DMS 273 treated with DMSO at 0.1 percent for 48 hours (cell line): ENCODE measurements at regions not wholly inside any gene's neighbourhood (a gene's known extent, or its start where the extent isn't known, plus 50 kb on each side); places are given as distances from the start of the nearest gene placed in this dataset.
"Not testable (repeated sequence)": the region's sequence is repeated elsewhere in the genome, so short reads cannot be mapped to it uniquely, and the experiment has no call there.

Source experiments
- DNase-seq: peaks from one replicate; lab custom pipeline; 2025; lab: John Stamatoyannopoulos, UW

GRCh38 chr10:81444242-81444929, 430.6 kb upstream of the NRG3 start:
- no peak for DNase-seq

GRCh38 chr10:81450651-81451050, 424.3 kb upstream of the NRG3 start:
- no peak for DNase-seq

- peak; percentile 68 for DNase-seq
These were observed 402.0 kb upstream of the NRG3 start for GRCh38 chr10:81472927-81473470.

GRCh38 chr10:81473755-81474154, 401.2 kb upstream of the NRG3 start:
- DNase-seq: no peak

GRCh38 chr10:81479316-81479715, 395.7 kb upstream of the NRG3 start:
- DNase-seq: no peak

GRCh38 chr10:81496626-81497025, 378.4 kb upstream of the NRG3 start:
- no peak for DNase-seq

- DNase-seq: no peak
These were observed 376.9 kb upstream of the NRG3 start for GRCh38 chr10:81498011-81498551.

- no peak for DNase-seq
These were observed 372.2 kb upstream of the NRG3 start for GRCh38 chr10:81502677-81503359.

- DNase-seq: not testable (repeated sequence)
These were observed 369.2 kb upstream of the NRG3 start for GRCh38 chr10:81505777-81506176.

- no peak for DNase-seq
These were observed 360.2 kb upstream of the NRG3 start for GRCh38 chr10:81514811-81515210.

GRCh38 chr10:81520688-81521087, 354.3 kb upstream of the NRG3 start:
- no peak for DNase-seq

GRCh38 chr10:81524467-81524866, 350.5 kb upstream of the NRG3 start:
- DNase-seq: no peak

- no peak for DNase-seq
These were observed 342.6 kb upstream of the NRG3 start for GRCh38 chr10:81532403-81532802.

- DNase-seq: no peak
These were observed 340.0 kb upstream of the NRG3 start for GRCh38 chr10:81534991-81535390.

- DNase-seq: no peak
These were observed 333.5 kb upstream of the NRG3 start for GRCh38 chr10:81541517-81541916.

- no peak for DNase-seq
These were observed 328.8 kb upstream of the NRG3 start for GRCh38 chr10:81546243-81546642.

- no peak for DNase-seq
These were observed 326.8 kb upstream of the NRG3 start for GRCh38 chr10:81548160-81548559.

GRCh38 chr10:81564143-81564542, 310.9 kb upstream of the NRG3 start:
- DNase-seq: no peak

GRCh38 chr10:81569488-81569887, 305.5 kb upstream of the NRG3 start:
- no peak for DNase-seq

GRCh38 chr10:81570349-81570748, 304.6 kb upstream of the NRG3 start:
- DNase-seq: no peak

GRCh38 chr10:81570878-81571794, 303.9 kb upstream of the NRG3 start:
- DNase-seq: no peak

GRCh38 chr10:81575036-81575435, 300.0 kb upstream of the NRG3 start:
- DNase-seq: peak; percentile 81
